Neural crest cell (in vitro differentiated cells): ENCODE measurements at regions not wholly inside any gene's neighbourhood (a gene's known extent, or its start where the extent isn't known, plus 50 kb on each side); places are given as distances from the start of the nearest gene placed in this dataset.

Experiments used
- DNase-seq: peaks from one replicate; pipeline ENCODE4 v3.0.0; 2021; ENCODE audit warnings: low read depth, mixed read lengths, low spot score
- H3K27ac Mint-ChIP-seq: one replicate; pipeline ENCODE4 v1.8.0; 2021; ENCODE audit warnings: mild to moderate bottlenecking, mixed read lengths; ENCODE audit not compliant: unreplicated experiment
- H3K27me3 Mint-ChIP-seq: 2 replicates; pipeline ENCODE4 v1.8.0; 2021; ENCODE audit warnings: low read depth, mild to moderate bottlenecking, mixed read lengths
- H3K36me3 Mint-ChIP-seq: 2 replicates; pipeline ENCODE4 v1.8.0; 2021; ENCODE audit warnings: low read depth, mild to moderate bottlenecking, mixed read lengths
- H3K4me1 Mint-ChIP-seq: 2 replicates; pipeline ENCODE4 v1.8.0; 2021; ENCODE audit warnings: mixed read lengths
- H3K4me3 Mint-ChIP-seq: one replicate; pipeline ENCODE4 v1.8.0; 2021; ENCODE audit warnings: mild to moderate bottlenecking, mixed read lengths
- H3K9me3 Mint-ChIP-seq: 2 replicates; pipeline ENCODE4 v1.8.0; 2021; ENCODE audit warnings: mixed read lengths
- CTCF ChIP-seq: fragments of 200-600 bp; sonication (generic); conservative IDR thresholded peaks from 2 replicates; pipeline ENCODE4 v1.5.0; 2021; ENCODE audit warnings: antibody characterized with exemption, mild to moderate bottlenecking

- Mint-ChIP-seq H3K27ac (no peak overlapping the region), H3K4me1 (no peaks in the 10 kb centered on the region), H3K36me3 (no peaks in the 10 kb centered on the region), H3K4me3 (no peak overlapping the region), H3K27me3 (peaks cover 8% of the 10 kb centered on the region), H3K9me3 (no peaks in the 10 kb centered on the region)
- DNase-seq = no peak
- no peak for TF ChIP-seq CTCF
Measured at GRCh38 chr14:61203081-61203753, 77.9 kb downstream of the TMEM30B start.

GRCh38 chr14:61202124-61202523 lies 79.0 kb downstream of the TMEM30B start:
- no peak overlapping the region for H3K4me3 Mint-ChIP-seq
- no peak for TF ChIP-seq CTCF
- no peak for DNase-seq
- peaks cover 8% of the 10 kb centered on the region for H3K27me3 Mint-ChIP-seq
- H3K4me1 Mint-ChIP-seq = no peaks in the 10 kb centered on the region
- H3K27ac Mint-ChIP-seq = no peak overlapping the region
- no peaks in the 10 kb centered on the region for H3K36me3 Mint-ChIP-seq
- H3K9me3 Mint-ChIP-seq = no peaks in the 10 kb centered on the region

GRCh38 chr14:61201171-61201570 lies 80.0 kb downstream of the TMEM30B start:
- no peak overlapping the region for H3K4me3 Mint-ChIP-seq
- no peak for TF ChIP-seq CTCF
- H3K36me3 Mint-ChIP-seq = no peaks in the 10 kb centered on the region
- DNase-seq = no peak
- H3K4me1 Mint-ChIP-seq = no peaks in the 10 kb centered on the region
- peaks cover 8% of the 10 kb centered on the region for H3K27me3 Mint-ChIP-seq
- H3K9me3 Mint-ChIP-seq = no peaks in the 10 kb centered on the region
- H3K27ac Mint-ChIP-seq = no peak overlapping the region

- Mint-ChIP-seq H3K27me3 (peaks cover 3% of the 10 kb centered on the region), H3K4me3 (no peak overlapping the region), H3K27ac (no peak overlapping the region), H3K4me1 (no peaks in the 10 kb centered on the region), H3K36me3 (no peaks in the 10 kb centered on the region), H3K9me3 (no peaks in the 10 kb centered on the region)
- no peak for DNase-seq
- TF ChIP-seq CTCF = no peak
Measured at GRCh38 chr14:61197416-61197815, 83.7 kb downstream of the TMEM30B start.

GRCh38 chr14:61196792-61197191 lies 84.3 kb downstream of the TMEM30B start:
- no peak for DNase-seq
- Mint-ChIP-seq H3K4me3 (no peak overlapping the region), H3K36me3 (no peaks in the 10 kb centered on the region), H3K27ac (no peak overlapping the region), H3K4me1 (no peaks in the 10 kb centered on the region), H3K27me3 (peaks cover 3% of the 10 kb centered on the region), H3K9me3 (no peaks in the 10 kb centered on the region)
- TF ChIP-seq CTCF = no peak
